OCI-LY7 (cell line): ENCODE measurements at regions not wholly inside any gene's neighbourhood (a gene's known extent, or its start where the extent isn't known, plus 50 kb on each side); places are given as distances from the start of the nearest gene placed in this dataset.

Experiments
- EZH2phosphoT487 ChIP-seq: fragments of 200-600 bp; sonication (generic); IDR thresholded peaks from 2 replicates; pipeline ENCODE4 v1.6.1; 2018; ENCODE audit warnings: low read depth, borderline replicate concordance, mild to moderate bottlenecking, mixed run types, antibody characterized with exemption, low read length, moderate library complexity, mixed read lengths
- TF ChIP-seq, protein P1 (sequence below): fragments of 200-600 bp; sonication (generic); conservative IDR thresholded peaks from 2 replicates; pipeline ENCODE4 v1.5.1; 2014; ENCODE audit warnings: mild to moderate bottlenecking, antibody characterized with exemption, low read length, moderate library complexity, mixed read lengths

DNA sequence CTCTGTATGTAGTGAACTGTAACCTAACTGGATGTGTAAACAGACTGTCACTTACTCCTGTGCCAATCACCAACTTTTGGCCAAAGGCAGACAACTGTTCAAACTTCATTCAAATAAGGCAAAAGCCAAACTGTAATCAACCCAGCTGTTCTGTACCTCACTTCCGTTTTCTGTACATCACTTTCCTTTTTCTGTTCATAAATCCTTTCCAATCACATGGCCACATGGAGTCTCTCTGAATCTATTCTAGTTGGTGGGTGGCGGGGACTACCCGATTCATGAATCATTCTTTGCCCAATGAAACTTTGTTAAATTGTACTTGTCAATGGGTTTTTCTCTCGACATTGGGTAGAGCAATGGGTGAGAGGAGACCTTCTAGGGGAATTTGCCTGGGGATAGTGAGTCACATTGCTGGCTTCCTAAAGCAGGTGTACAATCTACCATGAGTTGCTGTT, 178.3 kb upstream of the RFC3 start:
- TF ChIP-seq, protein P1, sequence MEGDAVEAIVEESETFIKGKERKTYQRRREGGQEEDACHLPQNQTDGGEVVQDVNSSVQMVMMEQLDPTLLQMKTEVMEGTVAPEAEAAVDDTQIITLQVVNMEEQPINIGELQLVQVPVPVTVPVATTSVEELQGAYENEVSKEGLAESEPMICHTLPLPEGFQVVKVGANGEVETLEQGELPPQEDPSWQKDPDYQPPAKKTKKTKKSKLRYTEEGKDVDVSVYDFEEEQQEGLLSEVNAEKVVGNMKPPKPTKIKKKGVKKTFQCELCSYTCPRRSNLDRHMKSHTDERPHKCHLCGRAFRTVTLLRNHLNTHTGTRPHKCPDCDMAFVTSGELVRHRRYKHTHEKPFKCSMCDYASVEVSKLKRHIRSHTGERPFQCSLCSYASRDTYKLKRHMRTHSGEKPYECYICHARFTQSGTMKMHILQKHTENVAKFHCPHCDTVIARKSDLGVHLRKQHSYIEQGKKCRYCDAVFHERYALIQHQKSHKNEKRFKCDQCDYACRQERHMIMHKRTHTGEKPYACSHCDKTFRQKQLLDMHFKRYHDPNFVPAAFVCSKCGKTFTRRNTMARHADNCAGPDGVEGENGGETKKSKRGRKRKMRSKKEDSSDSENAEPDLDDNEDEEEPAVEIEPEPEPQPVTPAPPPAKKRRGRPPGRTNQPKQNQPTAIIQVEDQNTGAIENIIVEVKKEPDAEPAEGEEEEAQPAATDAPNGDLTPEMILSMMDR, result no peak
- no peak for TF ChIP-seq EZH2phosphoT487
